ENCODE measurements at regions not wholly inside any gene's neighbourhood (a gene's known extent, or its start where the extent isn't known, plus 50 kb on each side); places are given as distances from the start of the nearest gene placed in this dataset.

DNA sequence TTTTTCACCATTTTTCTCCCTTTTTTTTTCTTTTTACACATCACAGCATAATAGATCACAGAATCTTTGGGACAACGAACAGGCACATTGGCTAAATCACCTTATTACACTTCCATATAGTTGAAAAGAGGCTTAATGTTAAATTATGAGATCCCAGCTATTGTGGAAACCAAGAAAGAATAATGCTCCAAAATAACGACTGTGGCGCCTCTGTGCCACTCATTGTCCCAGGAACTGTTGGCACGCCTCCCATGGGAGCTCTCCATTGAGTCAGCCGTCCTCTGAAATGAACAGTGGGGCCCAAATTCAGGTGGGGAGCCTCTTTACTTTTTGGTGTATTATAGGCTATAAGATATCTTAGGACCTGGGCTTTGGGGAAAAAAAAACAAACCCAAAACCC is 82.2 kb upstream of the NFIB start:
- TF ChIP-seq EP300 (IDR thresholded peaks at IDR 0.05; ENCODE audit: borderline replicate concordance) (no peak), TEAD4 (IDR thresholded peaks at IDR 0.05) (no peak), CEBPB (IDR thresholded peaks at IDR 0.05) (no peak), CREB1 (IDR thresholded peaks at IDR 0.05; ENCODE audit: low read depth) (no peak), EGR1 (IDR thresholded peaks at IDR 0.05) (no peak), ZBTB7A (IDR thresholded peaks at IDR 0.05; ENCODE audit: low read depth) (no peak), TAF1 (IDR thresholded peaks at IDR 0.05; ENCODE audit: low read depth) (no peak), REST (IDR thresholded peaks at IDR 0.05; ENCODE audit: low read depth) (no peak), MAX (IDR thresholded peaks at IDR 0.05) (no peak), YY1 (IDR thresholded peaks at IDR 0.05; ENCODE audit: low read depth) (no peak), RAD21 (IDR thresholded peaks at IDR 0.05; ENCODE audit: low read depth) (no peak), FOXM1 (IDR thresholded peaks at IDR 0.05; ENCODE audit: borderline replicate concordance, low read depth) (no peak)
- TF ChIP-seq, protein P1, sequence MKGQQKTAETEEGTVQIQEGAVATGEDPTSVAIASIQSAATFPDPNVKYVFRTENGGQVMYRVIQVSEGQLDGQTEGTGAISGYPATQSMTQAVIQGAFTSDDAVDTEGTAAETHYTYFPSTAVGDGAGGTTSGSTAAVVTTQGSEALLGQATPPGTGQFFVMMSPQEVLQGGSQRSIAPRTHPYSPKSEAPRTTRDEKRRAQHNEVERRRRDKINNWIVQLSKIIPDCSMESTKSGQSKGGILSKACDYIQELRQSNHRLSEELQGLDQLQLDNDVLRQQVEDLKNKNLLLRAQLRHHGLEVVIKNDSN (IDR thresholded peaks at IDR 0.05) = no peak

DNA sequence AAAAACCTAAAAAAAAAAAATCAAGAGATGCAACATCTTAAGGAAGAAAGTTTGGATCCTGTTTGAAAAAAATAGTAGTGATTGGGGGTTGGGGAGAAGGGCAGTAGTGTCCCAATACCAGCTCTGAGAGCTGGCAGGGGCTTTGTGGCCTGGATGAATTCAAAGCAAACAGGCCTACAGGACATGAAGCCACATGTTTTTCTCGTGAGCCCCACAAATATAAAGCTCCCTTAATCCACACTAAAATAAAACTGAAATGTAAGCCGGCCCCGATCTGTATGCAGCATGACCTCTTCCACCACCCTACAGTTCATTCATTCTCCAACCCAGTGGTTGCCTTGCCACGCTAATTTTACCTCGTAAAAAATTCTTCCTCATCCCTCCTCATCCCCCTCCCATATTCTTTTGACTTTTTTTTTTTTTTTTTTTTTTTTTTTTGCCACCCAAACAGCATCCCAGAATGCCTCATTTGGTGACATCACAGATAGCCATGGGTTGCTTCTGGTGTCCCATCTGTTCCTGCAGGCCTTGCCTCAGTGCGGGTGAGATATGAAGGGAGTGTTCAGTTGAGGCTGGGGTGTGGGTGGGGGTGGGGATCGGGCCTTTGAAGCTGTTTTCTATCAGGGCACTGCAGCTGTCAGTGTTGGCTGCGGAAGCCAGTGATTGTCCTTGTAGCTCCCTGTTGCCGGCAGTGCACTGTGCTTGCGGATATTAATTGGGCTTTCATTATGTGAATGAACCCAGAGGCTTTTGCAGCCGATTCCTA is 81.6 kb upstream of the NFIB start:
- TF ChIP-seq MAX (IDR thresholded peaks at IDR 0.05) (no peak), EGR1 (IDR thresholded peaks at IDR 0.05) (no peak)

DNA sequence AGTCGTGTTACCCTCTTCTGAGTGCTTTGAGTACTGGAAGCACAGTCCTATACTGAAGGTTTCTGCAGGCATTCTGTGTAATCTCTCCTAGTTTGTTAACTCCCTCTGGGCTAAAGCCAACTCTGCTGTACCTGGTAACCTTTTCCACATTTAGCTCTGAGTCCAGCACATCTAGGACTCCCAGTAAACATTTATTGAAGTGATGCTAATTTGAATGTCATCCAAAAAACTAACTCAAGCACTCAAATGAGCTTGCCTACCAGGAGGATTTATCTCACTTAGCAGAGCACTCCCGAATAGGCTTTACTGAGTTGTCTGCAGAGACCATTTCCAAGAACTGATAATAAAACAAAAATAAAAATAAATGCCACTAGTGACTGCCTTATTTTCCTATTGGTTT is 79.5 kb upstream of the NFIB start:
- TF ChIP-seq CEBPB (IDR thresholded peaks at IDR 0.05) (no peak), CREB1 (IDR thresholded peaks at IDR 0.05; ENCODE audit: low read depth) (no peak), FOXM1 (IDR thresholded peaks at IDR 0.05; ENCODE audit: borderline replicate concordance, low read depth) (no peak), EGR1 (IDR thresholded peaks at IDR 0.05) (no peak), REST (IDR thresholded peaks at IDR 0.05; ENCODE audit: low read depth) (no peak), EP300 (IDR thresholded peaks at IDR 0.05; ENCODE audit: borderline replicate concordance) (no peak), TEAD4 (IDR thresholded peaks at IDR 0.05) (no peak), TAF1 (IDR thresholded peaks at IDR 0.05; ENCODE audit: low read depth) (no peak), TCF12 (IDR thresholded peaks at IDR 0.05; ENCODE audit: low read depth) (no peak), YY1 (IDR thresholded peaks at IDR 0.05; ENCODE audit: low read depth) (no peak), ZBTB7A (IDR thresholded peaks at IDR 0.05; ENCODE audit: low read depth) (no peak), RAD21 (IDR thresholded peaks at IDR 0.05; ENCODE audit: low read depth) (no peak), NFIC (IDR thresholded peaks at IDR 0.05) (no peak)
- TF ChIP-seq, protein P1 (IDR thresholded peaks at IDR 0.05) = no peak

GRCh38 chr9:14391620-14392019 is 77.7 kb upstream of the NFIB start:
- TF ChIP-seq TCF12 (IDR thresholded peaks at IDR 0.05; ENCODE audit: low read depth) = no peak
- TF ChIP-seq NFIC (IDR thresholded peaks at IDR 0.05) = peak; percentile 37

- TF ChIP-seq FOXM1 (IDR thresholded peaks at IDR 0.05; ENCODE audit: borderline replicate concordance, low read depth) (no peak), RAD21 (IDR thresholded peaks at IDR 0.05; ENCODE audit: low read depth) (no peak), YY1 (IDR thresholded peaks at IDR 0.05; ENCODE audit: low read depth) (no peak)
- TF ChIP-seq, protein P1 (IDR thresholded peaks at IDR 0.05) = no peak
Measured at GRCh38 chr9:14389657-14390056, 75.7 kb upstream of the NFIB start.

GRCh38 chr9:14389146-14389545 is 75.2 kb upstream of the NFIB start:
- TF ChIP-seq NFIC (IDR thresholded peaks at IDR 0.05) = no peak
- no peak for TF ChIP-seq RAD21 (IDR thresholded peaks at IDR 0.05; ENCODE audit: low read depth)
- TF ChIP-seq EP300 (IDR thresholded peaks at IDR 0.05; ENCODE audit: borderline replicate concordance) = no peak
- no peak for TF ChIP-seq MAX (IDR thresholded peaks at IDR 0.05)
- TF ChIP-seq REST (IDR thresholded peaks at IDR 0.05; ENCODE audit: low read depth) = no peak
- TF ChIP-seq EGR1 (IDR thresholded peaks at IDR 0.05) = no peak
- TF ChIP-seq CREB1 (IDR thresholded peaks at IDR 0.05; ENCODE audit: low read depth) = no peak
- no peak for TF ChIP-seq TEAD4 (IDR thresholded peaks at IDR 0.05)
- no peak for TF ChIP-seq CEBPB (IDR thresholded peaks at IDR 0.05)
- no peak for TF ChIP-seq TCF12 (IDR thresholded peaks at IDR 0.05; ENCODE audit: low read depth)
- TF ChIP-seq, protein P1 (IDR thresholded peaks at IDR 0.05) = no peak
- no peak for TF ChIP-seq YY1 (IDR thresholded peaks at IDR 0.05; ENCODE audit: low read depth)
- no peak for TF ChIP-seq ZBTB7A (IDR thresholded peaks at IDR 0.05; ENCODE audit: low read depth)
- TF ChIP-seq FOXM1 (IDR thresholded peaks at IDR 0.05; ENCODE audit: borderline replicate concordance, low read depth) = no peak
